Kidney (tissue), 13 donors: ENCODE measurements at regions not wholly inside any gene's neighbourhood (a gene's known extent, or its start where the extent isn't known, plus 50 kb on each side); places are given as distances from the start of the nearest gene placed in this dataset.

Experiments
- DNase-seq, 5 donors: peaks; one replicate each; pipeline ENCODE4 v3.0.0-alpha.2; 2013 to 2020
- FAIRE-seq: peaks from 2 replicates; lab custom pipeline; 2012; peaks lifted over from hg19 to GRCh38; lab: Jason Lieb, UNC
- H3K27ac ChIP-seq, 2 donors: one replicate each; pipeline ENCODE4 v1.7.0; 2013; ENCODE audit warnings: low read depth in 2 of 2, low read length in 2 of 2, inconsistent platforms in 1 of 2
- H3K27me3 ChIP-seq: one replicate; pipeline ENCODE4 v1.7.1; 2013; ENCODE audit warnings: low read length, inconsistent platforms; ENCODE audit not compliant: control insufficient read depth, insufficient read depth
- H3K36me3 ChIP-seq, 3 donors: one replicate each; pipeline versions ENCODE4 v1.7.0 to v1.7.1; 2013; ENCODE audit warnings: low read length in 3 of 3, control low read depth in 1 of 3, inconsistent platforms in 1 of 3; ENCODE audit not compliant: insufficient read depth in 3 of 3, control insufficient read depth in 2 of 3
- H3K4me1 ChIP-seq, 3 donors: one replicate each; pipeline versions ENCODE4 v1.7.0 to v1.7.1; 2013; ENCODE audit warnings: low read length in 3 of 3, inconsistent platforms in 1 of 3, low read depth in 1 of 3; ENCODE audit not compliant: control insufficient read depth in 2 of 3, insufficient read depth in 2 of 3
- H3K4me3 ChIP-seq, 3 donors: one replicate each; pipeline versions ENCODE4 v1.7.0 to v1.8.1; 2013; ENCODE audit warnings: low read length in 3 of 3, control low read depth in 1 of 3, inconsistent platforms in 1 of 3
- H3K9ac ChIP-seq, 3 donors: one replicate each; pipeline versions ENCODE4 v1.7.0 to v1.7.1; 2013; ENCODE audit warnings: low read length in 3 of 3, control low read depth in 1 of 3, inconsistent platforms in 1 of 3
- H3K9me3 ChIP-seq, 3 donors: one replicate each; pipeline versions ENCODE4 v1.7.0 to v1.7.1; 2013; ENCODE audit warnings: low read length in 3 of 3, control low read depth in 1 of 3, inconsistent platforms in 1 of 3; ENCODE audit not compliant: control insufficient read depth in 2 of 3, insufficient read depth in 1 of 3
- intact Hi-C: fragments of 100-400 bp; cut with DNase I; formaldehyde crosslinking; loops from one replicate; pipeline ENCODE4 v1.11.1; 2022
- TF ChIP-seq, protein P1 (sequence below): IDR thresholded peaks from 3 replicates; pipeline ENCODE4 v1.5.1; 2012; ENCODE audit warnings: mild to moderate bottlenecking, moderate library complexity, borderline replicate concordance; ENCODE audit not compliant: insufficient read depth; ENCODE audit errors: extremely low read depth
- donor health status: control.
- donor health status: control.
- donor health status: control.
- donor health status: control.
- donor health status: control.
- donor health status: DM: yes; HTN: yes; CAD: no.
- donor health status: Normal renal cell carcinoma (clear cell type).

DNA sequence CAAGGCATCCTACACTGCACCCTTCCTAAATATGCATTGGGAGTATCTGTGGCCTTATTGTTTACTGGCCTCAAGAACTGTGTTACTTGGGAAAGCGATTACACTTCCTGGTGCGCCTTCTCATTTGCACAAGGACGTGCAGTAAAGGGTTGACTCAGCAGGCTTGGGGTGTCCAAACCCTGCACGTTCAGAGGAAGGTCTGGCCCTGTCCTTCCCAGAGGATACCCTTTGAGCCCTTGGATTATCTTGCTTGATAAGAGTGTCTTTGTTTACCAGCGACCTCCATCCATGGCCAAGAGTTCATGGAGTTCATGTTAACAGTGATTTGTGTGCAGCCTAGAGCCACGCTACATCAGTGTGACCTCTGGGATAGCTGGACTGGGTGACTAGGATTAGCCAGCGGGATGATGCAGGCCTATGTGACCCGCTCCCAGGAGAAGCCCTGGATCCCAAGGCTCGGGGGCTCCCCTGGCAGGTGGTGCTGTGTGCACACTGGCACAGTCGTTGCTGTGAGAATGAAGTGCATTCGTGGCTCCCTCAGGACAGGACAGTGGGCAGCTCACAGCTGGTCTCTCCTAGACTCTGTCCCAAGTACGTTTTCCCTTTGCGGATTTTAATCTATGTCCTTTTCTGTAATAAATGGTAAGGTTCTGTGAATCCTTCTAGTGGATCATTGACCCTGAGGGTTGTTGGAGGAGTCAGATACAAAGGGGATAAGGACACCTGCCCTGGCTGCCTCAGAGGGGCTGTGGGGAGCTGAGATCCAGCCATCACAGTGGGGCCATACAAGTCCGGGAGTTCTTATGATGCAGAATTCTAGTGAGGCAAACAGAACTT is 73.5 kb downstream of the TTLL2 start:
- Histone ChIP-seq H3K36me3 (no peaks in the 10 kb centered on the region), H3K9ac (no peak overlapping the region), H3K27ac (no peak overlapping the region), H3K4me3 (no peak overlapping the region), H3K27me3 (no peaks in the 10 kb centered on the region), H3K9me3 (no peaks in the 10 kb centered on the region), H3K4me1 (no peaks in the 10 kb centered on the region)
- TF ChIP-seq, protein P1, sequence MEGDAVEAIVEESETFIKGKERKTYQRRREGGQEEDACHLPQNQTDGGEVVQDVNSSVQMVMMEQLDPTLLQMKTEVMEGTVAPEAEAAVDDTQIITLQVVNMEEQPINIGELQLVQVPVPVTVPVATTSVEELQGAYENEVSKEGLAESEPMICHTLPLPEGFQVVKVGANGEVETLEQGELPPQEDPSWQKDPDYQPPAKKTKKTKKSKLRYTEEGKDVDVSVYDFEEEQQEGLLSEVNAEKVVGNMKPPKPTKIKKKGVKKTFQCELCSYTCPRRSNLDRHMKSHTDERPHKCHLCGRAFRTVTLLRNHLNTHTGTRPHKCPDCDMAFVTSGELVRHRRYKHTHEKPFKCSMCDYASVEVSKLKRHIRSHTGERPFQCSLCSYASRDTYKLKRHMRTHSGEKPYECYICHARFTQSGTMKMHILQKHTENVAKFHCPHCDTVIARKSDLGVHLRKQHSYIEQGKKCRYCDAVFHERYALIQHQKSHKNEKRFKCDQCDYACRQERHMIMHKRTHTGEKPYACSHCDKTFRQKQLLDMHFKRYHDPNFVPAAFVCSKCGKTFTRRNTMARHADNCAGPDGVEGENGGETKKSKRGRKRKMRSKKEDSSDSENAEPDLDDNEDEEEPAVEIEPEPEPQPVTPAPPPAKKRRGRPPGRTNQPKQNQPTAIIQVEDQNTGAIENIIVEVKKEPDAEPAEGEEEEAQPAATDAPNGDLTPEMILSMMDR: no peak
- no peak for FAIRE-seq
- no peak for DNase-seq
- intact Hi-C loops: no loop called here

DNA sequence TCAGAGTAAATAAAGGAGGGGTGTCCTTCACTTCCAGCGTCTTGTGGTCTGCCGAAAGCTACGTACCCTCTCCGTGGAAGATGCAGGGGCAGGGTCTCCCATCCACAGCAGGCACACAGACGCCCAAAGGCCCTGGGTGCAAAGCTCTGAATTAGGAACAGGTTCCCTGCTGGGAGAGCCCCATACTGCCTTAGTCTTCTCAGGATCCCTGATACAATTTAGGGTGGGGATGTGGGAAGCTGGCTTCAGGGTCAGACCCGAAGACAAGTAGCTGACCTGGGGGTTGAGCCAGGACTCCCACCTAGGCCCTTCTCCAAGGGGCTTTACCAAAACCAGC is 74.1 kb downstream of the TTLL2 start:
- FAIRE-seq: no peak
- H3K4me3 ChIP-seq: no peak overlapping the region
- H3K9me3 ChIP-seq: no peaks in the 10 kb centered on the region
- intact Hi-C loops: no loop called here
- H3K27me3 ChIP-seq: no peaks in the 10 kb centered on the region
- no peaks in the 10 kb centered on the region for H3K36me3 ChIP-seq
- TF ChIP-seq, protein P1: no peak
- H3K4me1 ChIP-seq: no peaks in the 10 kb centered on the region
- no peak overlapping the region for H3K27ac ChIP-seq
- no peak for DNase-seq
- H3K9ac ChIP-seq: no peak overlapping the region

DNA sequence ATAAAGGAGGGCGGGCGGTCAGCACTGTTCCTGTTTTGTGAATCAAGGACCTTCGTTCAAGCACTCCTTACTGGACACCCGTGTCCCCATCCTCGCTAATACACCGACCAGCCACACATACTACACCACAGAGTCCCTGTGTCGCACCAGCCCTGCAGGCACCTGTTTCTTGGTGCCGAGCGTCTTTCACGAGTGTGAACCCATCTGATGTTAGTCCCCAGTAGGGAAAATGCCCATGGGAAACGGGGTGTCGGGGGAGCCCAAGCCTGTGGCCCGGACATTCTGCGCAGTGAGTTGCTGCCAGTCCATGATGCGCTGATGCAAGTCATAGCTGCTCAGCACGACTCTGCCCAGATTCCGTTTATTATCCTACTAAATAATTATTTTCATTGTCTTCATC is 74.7 kb downstream of the TTLL2 start:
- FAIRE-seq (no peak), DNase-seq (peak in 1 of 5 donors; percentile 33)
- Histone ChIP-seq H3K27me3 (no peaks in the 10 kb centered on the region), H3K9me3 (no peaks in the 10 kb centered on the region), H3K36me3 (no peaks in the 10 kb centered on the region), H3K4me1 (no peaks in the 10 kb centered on the region), H3K27ac (no peak overlapping the region), H3K4me3 (no peak overlapping the region), H3K9ac (no peak overlapping the region)
- TF ChIP-seq, protein P1: no peak
- intact Hi-C loops: no loop called here
